ENCODE measurements at regions not wholly inside any gene's neighbourhood (a gene's known extent, or its start where the extent isn't known, plus 50 kb on each side); places are given as distances from the start of the nearest gene placed in this dataset.

- Mint-ChIP-seq H3K4me1 (ENCODE audit: low read depth) (no peaks in the 10 kb centered on the region), H3K27ac (no peak overlapping the region), H3K9me3 (no peaks in the 10 kb centered on the region), H3K27me3 (no peaks in the 10 kb centered on the region), H3K36me3 (no peaks in the 10 kb centered on the region), H3K4me3 (no peak overlapping the region)
- intact Hi-C loops (cut with micrococcal nuclease), result no loop called here
- ChIA-PET POLR2A (no interaction called here), CTCF (no interaction called here)
- no peak for DNase-seq
These were observed 164.6 kb downstream of the MAT2B start for GRCh38 chr5:163670036-163670435.

DNA sequence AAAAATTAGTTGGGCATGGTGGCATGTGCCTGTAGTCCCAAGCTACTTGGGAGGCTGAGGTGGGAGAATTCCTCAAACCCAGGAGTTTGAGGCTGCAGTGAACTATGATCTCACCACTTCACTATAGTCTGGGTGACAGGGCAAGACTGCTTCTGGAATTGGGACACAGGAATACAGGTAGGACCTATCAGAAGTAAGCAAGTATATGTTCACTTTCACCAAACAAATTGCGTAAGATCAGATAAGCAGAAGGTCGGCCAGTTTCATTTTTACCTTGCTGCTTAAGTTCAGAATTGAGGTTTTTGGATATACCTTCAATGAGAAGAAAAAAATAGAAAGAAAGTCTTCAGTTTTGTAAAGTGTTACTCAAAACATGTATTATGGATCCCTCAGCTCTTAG lies 171.7 kb downstream of the MAT2B start:
- no peak overlapping the region for H3K27ac Mint-ChIP-seq
- H3K9me3 Mint-ChIP-seq, result no peaks in the 10 kb centered on the region
- ChIA-PET POLR2A (no interaction called here), CTCF (no interaction called here)
- no peaks in the 10 kb centered on the region for H3K4me1 Mint-ChIP-seq (ENCODE audit: low read depth)
- H3K4me3 Mint-ChIP-seq, result no peak overlapping the region
- H3K27me3 Mint-ChIP-seq, result no peaks in the 10 kb centered on the region
- no peak for DNase-seq
- no peaks in the 10 kb centered on the region for H3K36me3 Mint-ChIP-seq
- intact Hi-C loops (cut with micrococcal nuclease), result no loop called here

DNA sequence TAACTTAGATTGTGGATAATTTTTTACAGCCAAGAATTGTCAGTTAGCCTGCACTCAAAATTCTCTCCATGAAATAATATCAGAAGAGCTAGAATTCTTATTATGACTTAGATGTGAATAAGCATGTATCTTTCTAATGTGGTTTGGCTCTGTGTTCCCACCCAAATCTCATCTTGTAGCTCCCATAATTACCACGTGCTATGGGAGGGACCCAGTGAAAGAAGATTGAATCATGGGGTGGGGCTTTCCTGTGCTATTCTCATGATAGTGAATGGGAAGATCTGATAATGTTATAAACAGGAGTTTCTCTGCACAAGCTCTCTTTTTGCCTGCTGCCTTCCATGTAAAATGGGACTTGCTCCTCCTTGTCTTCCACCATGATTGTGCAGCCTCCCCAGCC lies 176.8 kb downstream of the MAT2B start:
- POLR2A ChIA-PET, result no interaction called here
- intact Hi-C loops (cut with micrococcal nuclease), result no loop called here

DNA sequence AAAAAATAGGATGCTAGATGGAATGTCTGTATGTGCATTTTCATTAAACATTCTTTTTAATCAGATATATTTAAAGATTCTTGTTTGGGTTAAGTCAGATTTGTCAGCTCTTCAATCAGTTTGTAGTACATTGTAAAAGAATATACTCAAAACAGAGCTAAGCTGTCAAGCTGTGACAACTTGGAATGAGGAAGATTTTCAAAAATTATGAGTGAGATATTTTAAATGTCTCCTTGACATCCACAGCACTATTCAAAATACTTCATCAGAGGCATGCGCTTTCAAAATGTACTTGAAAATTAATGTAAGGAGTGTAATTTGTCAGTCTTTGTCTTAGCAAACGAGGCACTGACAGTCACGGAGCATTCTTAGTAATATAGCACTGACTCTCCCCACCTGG lies 182.0 kb downstream of the MAT2B start:
- DNase-seq, result no peak
- intact Hi-C loops (cut with micrococcal nuclease), result no loop called here
- POLR2A ChIA-PET, result no interaction called here
- CTCF ChIA-PET, result no interaction called here
- Mint-ChIP-seq H3K36me3 (no peaks in the 10 kb centered on the region), H3K9me3 (no peaks in the 10 kb centered on the region), H3K27me3 (no peaks in the 10 kb centered on the region), H3K4me3 (no peak overlapping the region), H3K27ac (no peak overlapping the region), H3K4me1 (ENCODE audit: low read depth) (no peaks in the 10 kb centered on the region)

More for the DNA sequence above, 176.8 kb downstream of the MAT2B start:
- H3K27ac Mint-ChIP-seq, result no peak overlapping the region
- H3K36me3 Mint-ChIP-seq, result no peaks in the 10 kb centered on the region
- no peaks in the 10 kb centered on the region for H3K4me1 Mint-ChIP-seq (ENCODE audit: low read depth)
- DNase-seq, result no peak
- H3K9me3 Mint-ChIP-seq, result no peaks in the 10 kb centered on the region
- CTCF ChIA-PET, result no interaction called here
- H3K4me3 Mint-ChIP-seq, result no peak overlapping the region
- no peaks in the 10 kb centered on the region for H3K27me3 Mint-ChIP-seq

DNA sequence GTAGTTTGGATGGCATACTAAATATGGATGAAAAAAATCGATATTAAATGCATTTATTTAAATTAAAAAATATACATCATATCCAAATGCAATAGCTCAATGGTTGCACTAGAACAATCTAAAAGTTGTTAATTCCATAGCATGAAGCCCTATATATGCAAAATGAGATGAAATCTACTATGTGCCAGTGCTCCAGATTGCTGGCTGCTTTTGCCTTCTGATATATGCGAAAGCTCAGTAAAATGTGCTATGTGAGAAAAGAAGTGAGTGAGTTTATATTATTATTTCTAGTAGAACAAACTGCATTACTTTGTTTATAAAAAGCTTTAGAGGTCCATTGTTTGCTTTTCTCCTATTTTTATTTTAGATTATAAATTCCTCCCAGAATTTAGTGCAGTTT lies 186.7 kb downstream of the MAT2B start:
- H3K4me3 Mint-ChIP-seq, result no peak overlapping the region
- no peaks in the 10 kb centered on the region for H3K9me3 Mint-ChIP-seq
- DNase-seq, result no peak
- no peaks in the 10 kb centered on the region for H3K27me3 Mint-ChIP-seq
- CTCF ChIA-PET, result no interaction called here
- no peaks in the 10 kb centered on the region for H3K4me1 Mint-ChIP-seq (ENCODE audit: low read depth)
- POLR2A ChIA-PET, result no interaction called here
- H3K27ac Mint-ChIP-seq, result no peak overlapping the region
- no peaks in the 10 kb centered on the region for H3K36me3 Mint-ChIP-seq
- intact Hi-C loops (cut with micrococcal nuclease), result loop anchor here (2.0 to 10.0 kb wide), 2 partner anchors 127 to 219 kb away; no protein-coding TSS in a partner anchor

GRCh38 chr5:163695830-163696578 lies 190.6 kb downstream of the MAT2B start:
- intact Hi-C loops (cut with micrococcal nuclease), result loop anchor here (10.0 kb wide), 1 partner anchor 131 kb away; no protein-coding TSS in a partner anchor
- H3K36me3 Mint-ChIP-seq, result no peaks in the 10 kb centered on the region
- H3K4me3 Mint-ChIP-seq, result no peak overlapping the region
- H3K27me3 Mint-ChIP-seq, result no peaks in the 10 kb centered on the region
- no peaks in the 10 kb centered on the region for H3K4me1 Mint-ChIP-seq (ENCODE audit: low read depth)
- no peak for DNase-seq
- no peak overlapping the region for H3K27ac Mint-ChIP-seq
- no peaks in the 10 kb centered on the region for H3K9me3 Mint-ChIP-seq
- POLR2A ChIA-PET, result no interaction called here
- CTCF ChIA-PET, result no interaction called here

DNA sequence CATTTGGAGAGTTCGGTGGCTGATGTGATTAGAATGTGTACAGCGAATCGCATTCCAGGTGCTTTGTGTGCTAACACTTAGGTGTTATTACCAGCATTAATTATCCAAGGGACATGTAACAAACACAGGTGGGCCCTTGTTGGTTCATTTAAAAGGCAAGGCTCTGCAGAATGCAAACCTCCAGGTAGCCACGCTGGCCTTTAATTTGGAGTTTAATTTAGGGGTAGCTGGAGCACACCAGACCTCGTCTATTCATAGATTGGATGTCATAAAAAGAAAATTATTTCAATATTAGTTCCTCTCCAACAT lies 191.1 kb downstream of the MAT2B start:
- ChIA-PET CTCF (no interaction called here), POLR2A (no interaction called here)
- Mint-ChIP-seq H3K27ac (no peak overlapping the region), H3K27me3 (no peaks in the 10 kb centered on the region), H3K36me3 (no peaks in the 10 kb centered on the region), H3K4me3 (no peak overlapping the region), H3K9me3 (no peaks in the 10 kb centered on the region), H3K4me1 (ENCODE audit: low read depth) (no peaks in the 10 kb centered on the region)
- intact Hi-C loops (cut with micrococcal nuclease), result loop anchor here (10.0 kb wide), 1 partner anchor 132 kb away; no protein-coding TSS in a partner anchor
- DNase-seq, result no peak

GRCh38 chr5:163706053-163706771 lies 200.8 kb downstream of the MAT2B start:
- Mint-ChIP-seq H3K9me3 (no peaks in the 10 kb centered on the region), H3K27me3 (no peaks in the 10 kb centered on the region), H3K36me3 (no peaks in the 10 kb centered on the region), H3K27ac (no peak overlapping the region), H3K4me1 (ENCODE audit: low read depth) (no peaks in the 10 kb centered on the region), H3K4me3 (no peak overlapping the region)
- intact Hi-C loops (cut with micrococcal nuclease), result no loop called here
- CTCF ChIA-PET, result no interaction called here
- POLR2A ChIA-PET, result no interaction called here
- no peak for DNase-seq

DNA sequence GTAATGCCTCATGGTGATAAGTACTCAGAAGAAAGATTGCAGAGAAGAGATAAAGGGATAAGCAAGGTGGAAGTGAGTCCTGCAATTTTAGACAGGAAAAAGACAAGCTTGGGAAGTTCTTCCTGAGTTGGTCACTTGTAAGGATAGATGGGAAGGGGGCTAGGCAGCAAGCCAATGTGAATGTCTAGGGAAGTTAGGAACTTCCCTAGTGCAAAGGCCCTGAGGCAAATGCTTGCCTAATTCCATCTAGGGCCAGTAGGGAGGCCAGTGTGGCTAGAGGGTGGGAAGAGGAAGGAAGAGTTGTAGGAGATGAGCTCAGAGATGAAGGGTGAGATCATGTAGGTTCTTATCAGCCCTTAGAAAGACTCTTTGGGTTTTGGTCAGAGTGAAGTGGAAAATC lies 206.6 kb downstream of the MAT2B start:
- Mint-ChIP-seq H3K9me3 (no peaks in the 10 kb centered on the region), H3K4me1 (ENCODE audit: low read depth) (no peaks in the 10 kb centered on the region), H3K4me3 (no peak overlapping the region), H3K36me3 (no peaks in the 10 kb centered on the region), H3K27ac (no peak overlapping the region), H3K27me3 (no peaks in the 10 kb centered on the region)
- intact Hi-C loops (cut with micrococcal nuclease), result no loop called here
- ChIA-PET CTCF (no interaction called here), POLR2A (no interaction called here)
- DNase-seq, result no peak

- Mint-ChIP-seq H3K4me1 (ENCODE audit: low read depth) (no peaks in the 10 kb centered on the region), H3K9me3 (no peaks in the 10 kb centered on the region), H3K4me3 (no peak overlapping the region), H3K27me3 (no peaks in the 10 kb centered on the region), H3K36me3 (no peaks in the 10 kb centered on the region), H3K27ac (no peak overlapping the region)
- intact Hi-C loops (cut with micrococcal nuclease), result no loop called here
- ChIA-PET CTCF (no interaction called here), POLR2A (no interaction called here)
- DNase-seq, result no peak
These were observed 212.9 kb downstream of the MAT2B start for GRCh38 chr5:163718272-163718671.

DNA sequence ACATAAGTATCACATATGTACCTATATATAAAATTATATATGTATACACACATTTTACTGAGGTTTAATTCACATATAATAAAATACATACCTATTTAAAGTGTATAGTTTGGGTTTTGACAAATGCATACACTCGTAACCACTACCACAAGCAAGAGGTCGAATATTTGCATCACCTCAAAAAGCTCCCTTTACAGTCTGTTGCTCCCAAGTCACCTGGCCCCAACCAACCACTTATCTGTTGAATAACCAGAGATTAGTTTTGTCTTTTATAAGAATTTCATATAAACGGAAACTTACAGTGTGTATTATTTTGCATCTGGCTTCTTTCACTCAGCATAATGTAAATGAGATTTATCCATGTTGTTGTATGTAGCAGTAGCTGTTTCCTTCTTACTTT lies 218.9 kb downstream of the MAT2B start:
- intact Hi-C loops (cut with micrococcal nuclease), result no loop called here
- POLR2A ChIA-PET, result no interaction called here
- Mint-ChIP-seq H3K36me3 (no peaks in the 10 kb centered on the region), H3K27me3 (no peaks in the 10 kb centered on the region), H3K27ac (no peak overlapping the region), H3K9me3 (no peaks in the 10 kb centered on the region), H3K4me1 (ENCODE audit: low read depth) (no peaks in the 10 kb centered on the region), H3K4me3 (no peak overlapping the region)
- CTCF ChIA-PET, result no interaction called here
- DNase-seq, result no peak

GRCh38 chr5:163727028-163727427 lies 221.6 kb downstream of the MAT2B start:
- Mint-ChIP-seq H3K9me3 (no peaks in the 10 kb centered on the region), H3K27me3 (no peaks in the 10 kb centered on the region), H3K4me1 (ENCODE audit: low read depth) (no peaks in the 10 kb centered on the region), H3K4me3 (no peak overlapping the region), H3K36me3 (no peaks in the 10 kb centered on the region), H3K27ac (no peak overlapping the region)
- no peak for DNase-seq
- ChIA-PET CTCF (no interaction called here), POLR2A (no interaction called here)
- intact Hi-C loops (cut with micrococcal nuclease), result no loop called here

DNA sequence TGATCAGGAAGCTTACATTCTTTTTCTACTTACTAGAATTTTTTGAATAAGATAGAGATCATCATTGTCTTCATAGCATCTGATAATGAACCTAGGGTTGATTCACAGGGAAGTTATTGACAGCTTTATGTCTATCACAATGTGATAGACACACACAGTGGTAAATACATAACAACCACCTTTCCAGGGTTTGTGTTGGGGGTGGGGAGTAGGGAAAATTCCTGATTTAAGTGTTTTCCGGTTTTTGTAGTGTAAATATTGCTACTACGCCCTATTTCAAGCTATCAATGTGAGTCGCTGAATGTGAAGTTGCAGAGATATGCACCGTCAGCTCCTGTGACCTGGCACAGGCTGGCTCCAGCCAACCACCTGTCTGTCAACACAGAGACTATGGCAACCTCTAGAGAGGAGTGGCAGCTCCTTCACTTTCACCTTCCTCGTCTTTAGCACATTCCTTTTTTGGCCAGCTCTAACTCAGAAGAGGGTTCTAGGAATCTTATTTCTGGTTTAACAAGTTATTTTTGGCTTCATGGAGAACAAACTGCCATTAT lies 224.9 kb downstream of the MAT2B start:
- no peaks in the 10 kb centered on the region for H3K4me1 Mint-ChIP-seq (ENCODE audit: low read depth)
- H3K4me3 Mint-ChIP-seq, result no peak overlapping the region
- peaks cover 2% of the 10 kb centered on the region for H3K9me3 Mint-ChIP-seq
- ChIA-PET CTCF (no interaction called here), POLR2A (no interaction called here)
- intact Hi-C loops (cut with micrococcal nuclease), result no loop called here
- no peaks in the 10 kb centered on the region for H3K27me3 Mint-ChIP-seq
- H3K27ac Mint-ChIP-seq, result no peak overlapping the region
- no peaks in the 10 kb centered on the region for H3K36me3 Mint-ChIP-seq
- DNase-seq, result no peak
